ENCODE measurements at regions not wholly inside any gene's neighbourhood (a gene's known extent, or its start where the extent isn't known, plus 50 kb on each side); places are given as distances from the start of the nearest gene placed in this dataset.
"Not testable (repeated sequence)": the region's sequence is repeated elsewhere in the genome, so short reads cannot be mapped to it uniquely, and the experiment has no call there.

DNA sequence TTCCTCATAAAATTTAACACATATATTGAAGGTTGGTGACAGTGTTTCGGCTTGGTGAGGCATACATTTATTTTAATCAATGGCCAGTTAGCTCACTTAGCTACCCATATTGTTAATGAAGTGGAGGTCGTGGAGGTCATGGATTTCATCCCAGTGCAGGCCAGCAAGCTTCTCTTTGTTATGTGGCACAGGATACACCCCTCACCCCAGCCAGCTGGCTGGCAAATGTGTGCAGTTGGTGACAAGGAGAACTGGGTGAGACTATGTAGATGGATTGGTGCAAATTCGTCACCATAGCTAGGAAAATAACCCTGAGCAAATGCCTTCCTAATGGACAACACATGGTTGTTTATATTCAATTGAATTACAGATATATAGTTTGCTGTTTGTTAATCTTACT, 50.5 kb upstream of the FOXP2 start:
- no peak for DNase-seq

DNA sequence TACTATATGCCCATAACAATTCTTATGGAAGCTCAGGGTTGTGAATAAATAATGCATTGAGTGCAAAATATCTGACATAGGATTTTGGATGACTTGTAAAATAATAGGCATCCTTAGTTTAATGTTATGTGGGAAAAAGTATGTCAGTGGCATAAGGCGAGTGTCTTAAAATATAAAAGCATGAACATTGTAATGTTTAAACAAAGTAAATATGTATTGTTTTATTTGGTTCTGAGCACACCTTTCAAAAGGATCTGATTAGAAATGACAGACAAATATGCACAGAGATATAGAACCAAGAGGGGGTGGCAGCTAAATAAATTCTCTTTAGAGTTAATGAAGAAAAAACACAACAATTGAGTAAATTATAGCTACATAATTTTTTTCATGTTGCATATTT, 51.3 kb upstream of the FOXP2 start:
- DNase-seq: no peak

DNA sequence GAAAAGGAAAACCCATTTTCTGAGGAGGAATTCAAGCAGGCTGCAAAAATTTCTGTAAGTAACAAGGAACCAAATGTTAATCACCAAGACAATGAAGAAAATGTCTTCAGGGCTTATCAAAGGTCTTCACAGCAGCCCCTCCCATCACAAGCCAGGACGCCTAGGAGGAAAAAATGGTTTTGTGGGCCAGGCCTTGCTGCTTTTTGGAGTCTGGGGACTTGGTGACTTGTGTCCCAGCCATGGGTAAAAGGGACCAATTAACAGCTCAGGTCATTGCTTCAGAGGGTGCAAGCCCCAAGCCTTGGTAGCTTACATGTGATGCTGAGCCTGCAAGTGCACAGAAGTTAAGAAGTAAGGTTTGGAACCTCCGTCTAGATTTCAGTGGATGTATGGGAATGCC, 55.7 kb upstream of the FOXP2 start:
- DNase-seq: no peak

DNA sequence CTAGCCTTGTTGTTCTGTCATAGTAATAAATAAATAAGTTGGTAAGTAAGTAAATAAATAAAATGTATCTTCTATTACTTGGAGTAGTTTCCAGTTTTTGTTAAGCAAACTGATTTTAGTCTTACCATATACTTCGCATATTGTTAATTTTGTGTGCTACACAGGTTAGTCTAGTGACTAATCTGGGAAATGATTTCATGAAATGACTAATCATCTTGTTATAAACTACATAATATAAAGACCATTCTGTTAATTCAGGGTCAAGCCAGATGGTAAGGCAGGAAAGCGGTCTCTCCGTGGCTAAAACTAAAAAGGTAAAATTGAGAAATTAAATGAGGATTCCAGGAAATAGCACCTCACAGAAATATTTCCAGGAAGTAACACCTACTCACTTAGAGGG, 58.5 kb upstream of the FOXP2 start:
- DNase-seq: no peak

DNA sequence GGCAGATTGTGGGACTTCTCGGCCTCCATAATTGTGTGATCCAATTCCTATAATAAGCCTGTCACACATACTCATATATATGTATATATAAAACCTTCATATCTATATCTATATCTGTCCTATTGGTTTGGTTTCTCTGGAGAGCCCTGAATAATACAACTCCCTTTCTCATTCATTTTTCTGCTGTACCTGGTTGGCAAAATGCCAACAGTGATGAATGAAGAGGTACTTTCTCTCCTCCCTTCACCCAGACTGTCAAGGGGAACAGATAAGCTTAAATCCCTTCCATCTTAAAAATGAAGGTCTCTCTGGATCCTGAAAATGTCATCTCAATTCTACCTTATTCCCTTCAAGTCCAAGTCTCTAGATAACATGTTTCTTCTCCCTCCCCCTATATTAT, 60.3 kb upstream of the FOXP2 start:
- peak; percentile 9 for DNase-seq

DNA sequence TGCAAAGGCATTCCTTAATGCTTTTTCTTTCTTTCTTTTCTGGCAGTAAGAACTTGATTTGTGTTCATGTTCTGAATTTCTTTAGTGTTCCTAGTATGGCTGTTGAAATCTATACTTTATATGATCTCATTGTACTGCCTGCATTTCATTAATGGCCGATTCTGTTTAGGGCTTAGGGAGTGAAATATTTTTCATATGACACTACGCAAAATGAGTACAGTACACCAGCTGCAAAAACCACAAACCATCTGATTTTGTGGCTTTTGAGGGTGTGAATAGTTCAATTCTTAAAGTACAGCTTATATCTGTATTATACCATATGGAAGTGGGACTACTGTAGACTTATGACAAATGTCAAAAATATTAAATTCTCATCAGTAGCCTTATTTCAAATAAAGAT, 69.1 kb upstream of the FOXP2 start:
- no peak for DNase-seq

DNA sequence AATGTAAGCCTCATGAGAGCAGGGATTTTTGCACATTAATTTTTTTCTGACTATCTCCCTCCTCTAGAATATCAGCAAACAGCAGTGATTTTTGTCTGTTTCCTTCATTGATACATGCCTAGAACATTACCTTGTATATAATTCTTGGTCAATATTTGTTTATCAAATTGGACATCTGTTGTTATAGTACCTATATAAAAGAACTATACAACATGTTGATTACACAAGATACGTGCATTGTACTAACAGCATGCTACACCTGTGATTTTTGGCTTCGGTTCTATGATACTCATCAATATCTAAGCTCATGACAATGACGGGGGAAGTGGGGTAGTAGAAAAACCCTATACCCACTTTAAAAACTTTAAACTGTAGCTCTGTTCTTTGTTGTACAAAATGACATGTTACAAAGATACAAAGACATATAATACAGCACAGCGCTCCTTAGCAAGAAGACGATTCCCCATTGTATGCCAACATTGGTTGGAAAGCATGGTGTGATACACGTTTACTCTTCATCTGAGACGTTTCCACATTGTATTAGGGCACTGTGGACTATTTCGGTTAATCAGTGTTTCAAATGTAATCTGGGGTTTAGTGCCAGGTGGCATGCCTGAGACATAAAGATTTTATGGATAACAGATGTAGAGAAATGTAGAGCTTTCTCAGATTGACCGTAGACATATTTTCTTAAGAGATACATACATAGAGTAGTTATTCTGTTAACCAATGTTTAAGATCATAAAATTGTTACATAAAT, 70.5 kb upstream of the FOXP2 start:
- DNase-seq: no peak

DNA sequence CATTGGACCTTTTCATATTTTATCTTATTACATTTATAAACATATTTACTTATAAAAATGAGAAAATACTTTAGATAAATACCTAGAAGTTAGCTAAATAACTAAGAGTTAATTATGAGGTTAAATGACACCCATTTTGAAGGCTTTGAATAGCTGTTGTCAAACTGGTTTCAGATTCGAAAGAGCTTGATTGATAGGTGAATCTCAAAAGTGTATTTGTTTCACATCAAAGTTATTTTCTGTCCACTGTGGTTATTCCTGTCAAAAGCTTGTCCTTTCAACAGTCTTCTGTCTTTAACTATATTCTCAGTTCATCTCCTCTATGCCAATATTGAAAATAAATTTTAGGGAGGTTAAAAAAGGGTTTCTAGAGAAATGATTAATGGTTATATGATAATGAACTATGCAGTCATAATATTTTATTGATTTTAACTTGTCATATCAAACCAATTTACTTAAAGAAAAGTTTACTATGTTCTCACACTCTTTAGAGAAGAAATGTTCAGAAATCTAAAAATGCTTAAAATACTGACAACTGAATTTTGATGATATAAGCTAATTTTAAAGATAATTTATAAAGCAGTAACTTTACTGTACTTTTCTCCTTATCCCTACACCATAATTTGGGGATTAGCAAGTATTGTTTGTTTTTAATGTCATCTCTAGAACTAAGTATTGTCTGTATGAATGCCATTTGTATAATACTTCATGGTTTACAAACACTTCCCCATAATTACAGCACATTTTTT, 72.0 kb upstream of the FOXP2 start:
- no peak for DNase-seq

DNA sequence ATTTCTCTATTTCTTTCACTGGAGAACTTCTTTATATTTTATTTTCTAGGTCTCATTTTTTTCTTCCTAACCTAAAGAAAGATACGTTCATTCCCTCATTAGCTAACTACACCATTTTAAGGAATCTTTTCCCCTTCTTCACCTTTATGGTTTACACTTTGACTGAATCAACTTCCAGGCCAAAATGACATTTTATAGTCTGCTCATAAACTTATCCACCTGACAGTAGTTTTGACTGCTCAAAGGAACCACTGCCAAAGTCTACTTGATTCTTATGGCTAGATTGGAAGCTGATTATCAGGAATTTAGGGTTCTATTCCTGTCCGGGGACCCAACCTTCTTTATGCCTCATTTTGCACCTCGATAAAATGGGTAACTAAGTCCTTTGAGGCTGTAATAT, 73.0 kb upstream of the FOXP2 start:
- DNase-seq: no peak

DNA sequence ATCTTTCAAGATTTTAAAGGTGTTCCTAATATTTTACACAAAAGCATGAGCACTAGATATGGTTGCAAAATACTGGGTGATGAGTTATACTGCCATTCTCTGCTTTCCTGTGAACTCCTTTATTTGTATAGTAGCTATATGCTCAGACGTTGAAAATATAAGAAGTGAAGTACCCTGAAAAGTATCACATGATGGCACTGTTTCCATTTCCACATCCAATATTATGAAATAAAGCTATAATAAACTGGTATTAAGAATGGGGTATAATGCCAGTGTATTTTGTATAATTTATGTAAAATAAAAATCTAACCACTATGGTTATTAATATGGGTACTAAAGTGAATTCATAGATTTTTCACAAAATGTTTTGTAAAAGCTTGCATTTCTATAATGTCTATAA, 79.6 kb upstream of the FOXP2 start:
- no peak for DNase-seq

DNA sequence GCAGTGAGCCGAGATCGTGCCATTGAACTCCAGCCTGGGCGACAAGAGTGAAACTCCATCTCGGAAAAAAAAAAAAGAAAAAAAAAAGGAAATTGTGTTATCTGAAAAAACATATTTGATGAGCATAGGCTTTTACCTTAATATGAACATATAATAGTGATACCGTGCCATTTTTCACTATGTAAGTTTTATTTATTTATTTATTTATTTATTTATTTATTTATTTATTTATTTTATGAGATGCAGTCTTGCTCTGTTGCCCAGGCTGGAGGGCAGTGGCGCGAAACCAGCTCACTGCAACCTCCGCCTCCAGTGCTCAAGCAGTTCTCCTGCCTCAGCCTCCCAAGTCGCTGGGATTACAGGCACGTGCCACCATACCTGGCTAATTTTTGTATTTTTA, 85.2 kb upstream of the FOXP2 start:
- DNase-seq: not testable (repeated sequence)

DNA sequence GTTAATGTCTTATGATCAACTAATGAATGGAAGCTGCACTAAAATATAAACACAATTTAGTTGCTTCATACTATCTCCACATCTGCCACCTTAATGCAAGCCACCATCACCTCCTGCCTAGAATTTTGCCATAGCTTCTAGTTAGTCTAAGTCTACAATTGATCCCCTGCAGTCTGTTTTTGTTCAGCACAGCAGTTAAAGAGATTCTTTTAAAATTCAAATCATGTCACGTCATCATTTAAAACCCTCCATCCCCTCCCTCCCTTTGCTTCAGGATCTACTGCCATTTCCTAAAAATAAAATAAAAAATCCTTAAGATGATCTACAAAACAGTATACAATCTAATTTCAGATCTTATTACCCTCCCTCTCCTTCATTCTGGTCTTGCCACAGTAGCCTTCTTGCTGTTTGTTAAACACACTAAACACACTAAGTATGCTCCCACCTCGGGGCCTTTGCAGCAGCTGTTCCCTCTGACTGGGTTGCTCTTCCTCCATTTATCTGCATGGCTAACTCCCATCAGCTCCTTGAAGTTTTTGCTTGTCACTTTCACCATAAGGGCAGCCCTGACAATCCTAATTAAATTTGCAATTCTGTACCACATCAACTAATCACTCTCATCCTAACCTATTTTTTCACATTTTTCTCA, 97.0 kb upstream of the FOXP2 start:
- DNase-seq: no peak

DNA sequence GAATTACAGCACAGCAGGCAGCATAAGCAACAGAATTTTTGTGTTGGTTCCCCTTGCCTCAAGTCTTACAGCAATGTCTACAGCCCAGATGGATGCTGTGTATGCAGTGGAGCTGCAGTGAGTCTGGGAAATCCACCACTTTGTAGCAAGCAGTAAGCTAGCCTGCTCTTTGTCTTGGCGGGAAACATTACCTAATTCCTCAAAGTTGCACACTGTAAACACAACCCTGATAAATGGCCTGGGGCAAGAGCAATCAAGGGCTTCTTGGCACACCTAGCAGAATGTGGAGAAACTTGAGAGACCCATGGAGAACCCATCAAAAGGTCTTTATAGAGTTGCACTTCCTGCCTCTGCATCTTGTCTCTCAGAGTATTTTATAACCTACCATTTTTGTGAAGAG, 102.0 kb upstream of the FOXP2 start:
- no peak for DNase-seq

DNA sequence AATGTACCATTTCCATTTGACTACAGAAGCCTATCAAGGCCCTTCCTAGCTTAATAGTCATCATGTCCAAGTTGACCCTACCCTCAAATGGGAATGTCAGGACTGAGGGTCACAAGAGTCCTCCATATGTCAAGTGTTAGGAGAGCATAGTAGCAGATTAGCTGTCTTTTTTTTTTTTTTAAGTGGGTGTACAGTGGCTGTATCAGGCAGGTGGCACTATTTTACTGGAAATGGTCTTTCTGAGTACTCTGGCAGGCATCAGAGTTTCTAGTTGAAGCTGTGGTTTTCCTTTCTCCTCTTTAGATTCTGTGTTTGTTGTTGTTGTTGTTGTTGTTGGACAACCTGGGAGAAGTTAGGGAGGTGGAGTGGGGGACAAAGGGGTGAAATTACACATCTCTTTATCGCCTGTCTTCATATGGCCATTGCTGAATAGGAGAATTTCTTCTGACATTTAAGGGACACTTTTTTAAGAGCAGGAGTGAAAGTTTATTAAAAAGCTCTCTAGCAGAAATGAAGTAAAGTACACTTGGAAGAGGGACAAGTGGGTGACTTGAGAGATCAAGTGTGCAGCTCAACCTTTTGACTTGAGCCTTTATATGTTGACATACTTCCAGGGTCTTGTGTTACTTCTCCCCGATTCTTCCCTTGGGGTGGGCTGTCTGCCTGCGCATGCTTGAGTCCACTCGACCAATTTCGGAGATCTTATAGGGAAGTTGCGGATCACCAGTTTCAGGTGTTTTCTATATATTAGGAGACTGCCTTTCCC, 104.1 kb upstream of the FOXP2 start:
- peak; percentile 17 for DNase-seq

DNA sequence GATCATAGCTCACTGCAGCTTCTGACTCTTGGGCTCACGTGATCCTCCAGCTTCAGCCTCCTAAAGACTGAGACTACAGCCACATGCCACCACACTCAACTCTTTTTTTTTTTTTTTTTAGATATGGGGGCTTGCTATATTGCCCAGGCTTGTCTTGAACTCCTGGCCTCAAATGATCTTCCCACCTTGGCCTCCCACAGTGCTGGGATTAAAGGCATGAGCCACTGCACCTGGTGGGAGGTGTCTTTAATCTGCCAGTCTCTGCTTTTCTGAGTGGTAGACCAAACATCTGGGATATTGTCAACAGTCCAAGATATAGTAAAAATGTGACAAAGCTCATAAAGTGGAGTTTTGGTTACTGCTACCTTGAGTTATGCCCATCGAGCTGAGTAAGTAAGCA, 104.9 kb upstream of the FOXP2 start:
- DNase-seq: no peak

DNA sequence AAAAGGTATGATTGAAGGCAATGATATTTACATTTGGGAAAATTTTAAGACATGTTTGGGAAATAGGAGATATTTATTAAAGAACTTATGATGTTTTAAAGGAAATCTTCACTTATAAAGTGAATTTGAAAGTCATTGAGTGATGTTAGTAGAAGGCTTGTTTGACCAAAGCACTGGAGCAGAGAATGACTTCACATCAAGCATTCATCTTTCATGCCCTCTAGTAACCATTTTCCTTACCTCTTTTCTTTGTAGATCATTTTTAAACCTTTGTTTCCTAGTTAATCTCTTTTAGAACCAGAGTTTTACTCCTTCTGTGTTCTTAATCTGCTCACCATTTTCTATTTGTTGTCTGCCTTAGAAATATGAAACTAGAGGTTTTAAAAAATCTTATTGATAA, 111.3 kb upstream of the FOXP2 start:
- no peak for DNase-seq

DNA sequence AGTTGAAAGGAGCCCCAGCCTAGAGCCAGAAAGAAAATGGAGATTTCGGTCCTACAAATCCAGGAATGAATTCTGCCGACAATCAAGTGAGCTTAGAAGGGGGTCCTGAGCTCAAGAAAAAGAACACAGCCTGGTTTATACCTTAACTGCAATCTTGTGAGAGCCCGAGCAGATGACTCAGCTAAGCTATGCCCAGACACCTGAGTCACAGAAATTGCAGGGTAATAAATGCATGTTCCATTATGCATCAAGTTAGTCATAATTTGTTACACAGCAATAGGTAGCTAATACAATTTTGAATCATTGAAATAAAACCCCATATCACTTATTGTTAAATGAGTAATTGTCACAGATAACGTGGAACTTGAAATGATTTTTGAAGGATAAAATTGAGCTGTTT, 111.8 kb upstream of the FOXP2 start:
- no peak for DNase-seq

DNA sequence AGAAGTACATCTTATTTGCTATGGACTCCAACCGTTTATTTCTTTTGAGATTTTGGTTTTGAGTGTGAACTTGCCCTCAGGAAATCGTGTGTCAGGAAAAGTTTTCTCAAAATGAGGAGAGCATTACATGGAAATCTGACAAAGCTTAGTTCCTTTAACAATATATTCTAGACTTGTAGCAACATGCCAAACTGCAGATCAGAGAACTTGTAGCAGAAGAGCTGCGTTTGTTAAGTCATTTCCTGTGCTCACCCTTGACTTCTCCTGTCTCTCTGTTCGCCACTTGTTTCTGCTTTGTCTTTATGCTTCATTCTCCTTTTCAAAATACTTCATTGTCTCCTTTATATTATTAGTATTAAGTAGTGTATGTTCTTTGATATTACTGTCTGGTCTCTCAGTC, 116.6 kb upstream of the FOXP2 start:
- DNase-seq: no peak

DNA sequence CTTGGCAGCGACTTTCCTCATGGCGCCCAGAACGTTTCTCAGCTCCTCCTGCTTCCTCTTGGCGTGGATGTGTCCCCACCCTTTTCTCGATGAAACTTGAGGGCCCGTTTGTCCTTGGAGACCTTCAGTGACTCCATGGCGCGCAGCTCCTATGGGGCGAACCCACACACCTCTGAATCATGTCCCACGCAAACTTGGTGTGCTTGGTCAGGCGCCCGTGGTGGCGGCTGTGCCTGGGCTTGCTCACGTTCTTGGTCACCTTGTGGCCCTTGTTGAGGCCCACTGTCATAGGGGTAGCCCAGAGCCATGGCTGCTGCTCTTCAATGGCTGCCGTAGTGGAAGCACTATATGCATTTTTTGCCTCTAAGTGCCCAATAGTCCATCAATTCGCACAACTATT, 117.5 kb upstream of the FOXP2 start:
- no peak for DNase-seq

DNA sequence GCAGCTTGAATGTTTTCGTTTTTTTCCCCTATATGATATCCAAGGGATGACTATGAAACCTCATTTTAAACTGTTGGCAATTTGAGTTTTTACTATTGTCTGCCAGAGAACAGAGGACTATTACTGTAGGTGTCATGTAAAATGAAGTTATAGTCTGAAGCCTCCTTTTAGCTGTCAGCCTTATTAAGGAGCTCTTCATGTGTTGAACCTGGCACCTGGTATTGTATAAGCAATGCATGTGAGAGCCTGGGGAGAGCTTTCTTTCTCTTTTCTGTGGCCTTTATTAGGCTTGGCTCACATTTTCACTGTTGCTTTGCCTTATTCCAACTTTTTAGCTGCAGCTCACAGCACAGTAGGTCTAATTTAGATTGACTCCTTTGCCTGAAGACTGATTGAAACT, 119.1 kb upstream of the FOXP2 start:
- DNase-seq: no peak

DNA sequence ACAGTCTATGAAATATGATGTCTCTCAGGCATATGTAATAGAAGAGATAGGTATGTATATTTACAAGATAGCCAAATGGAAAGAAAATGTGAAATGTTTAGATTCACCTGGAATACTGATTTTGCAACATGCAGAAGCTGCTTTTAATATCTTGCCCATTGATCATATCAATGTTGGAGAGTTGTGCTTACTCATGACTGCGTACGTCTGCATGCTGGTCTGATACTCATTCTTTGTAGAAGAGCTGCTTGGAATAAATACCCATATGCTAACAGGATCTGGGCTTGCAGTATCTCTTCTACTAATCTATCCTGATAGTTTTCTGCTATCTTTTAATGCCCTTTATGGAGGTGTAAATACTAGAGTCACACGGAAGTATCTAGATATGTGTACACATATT, 120.6 kb upstream of the FOXP2 start:
- no peak for DNase-seq

DNA sequence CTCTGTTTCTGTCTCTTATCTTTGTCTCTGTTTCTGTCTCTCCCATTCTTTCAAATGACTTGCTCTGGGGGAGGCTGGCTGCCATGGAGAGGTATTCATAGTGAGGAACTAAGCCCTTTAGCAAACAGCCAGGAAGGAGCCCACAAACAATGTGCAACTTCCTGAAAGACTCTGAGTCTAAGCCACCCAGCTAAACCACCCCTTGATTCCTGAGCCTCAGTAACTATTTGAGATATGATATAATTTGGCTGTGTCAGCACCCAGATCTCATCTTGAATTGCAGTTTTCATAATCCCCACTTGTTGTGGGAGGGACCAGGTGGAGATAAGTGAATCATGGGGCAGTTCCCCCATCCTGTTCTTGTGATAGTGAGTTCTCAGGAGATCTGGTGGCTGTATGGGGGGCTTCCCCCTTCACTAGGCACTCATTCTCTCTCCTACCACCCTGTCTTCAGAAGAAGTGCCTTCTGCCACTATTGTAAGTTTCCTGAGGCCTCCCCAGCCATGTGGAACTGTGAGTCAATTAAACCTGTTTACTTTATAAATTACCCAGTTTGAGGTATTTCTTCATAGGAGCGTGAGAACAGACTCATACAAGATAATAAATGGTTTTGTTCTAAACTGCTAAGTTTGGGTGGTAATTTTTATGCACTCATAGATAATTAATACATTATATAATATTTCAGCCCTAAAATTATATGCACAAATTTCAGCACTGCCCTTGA, 121.2 kb upstream of the FOXP2 start:
- no peak for DNase-seq

DNA sequence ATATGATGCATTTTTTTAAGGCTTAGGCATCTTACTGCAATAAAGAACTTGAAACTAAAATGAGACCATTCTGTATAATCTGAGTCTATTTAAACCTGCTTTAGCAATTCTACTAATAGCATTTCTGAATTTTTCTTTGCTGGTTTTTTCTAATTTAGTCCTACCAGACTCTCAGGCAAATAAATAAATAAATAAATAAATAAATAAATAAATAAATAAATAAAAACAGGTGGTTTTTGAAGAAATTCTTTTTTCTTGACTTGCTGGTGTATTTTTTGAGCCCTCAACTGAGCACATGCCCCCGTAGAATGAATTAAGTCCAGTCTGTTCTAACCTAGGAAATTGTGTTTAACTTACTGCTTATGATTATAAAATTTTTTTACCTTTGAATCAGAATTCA, 134.7 kb upstream of the FOXP2 start:
- DNase-seq: no peak
